IPS DF 4.7 (cell line): ENCODE measurements at regions not wholly inside any gene's neighbourhood (a gene's known extent, or its start where the extent isn't known, plus 50 kb on each side); places are given as distances from the start of the nearest gene placed in this dataset.

Experiments
- DNase-seq: peaks from one replicate; pipeline ENCODE4 v3.0.0-alpha.2; 2013; ENCODE audit warnings: low spot score; ENCODE audit errors: extremely low read depth

- no peak for DNase-seq
These were observed 1020.2 kb downstream of the TTLL7 start for GRCh38 chr1:82978461-82979324.

GRCh38 chr1:82972841-82973553 lies 1025.9 kb downstream of the TTLL7 start:
- DNase-seq = no peak

GRCh38 chr1:82969340-82969739 lies 1029.6 kb downstream of the TTLL7 start:
- no peak for DNase-seq

- DNase-seq = no peak
These were observed 1036.3 kb downstream of the TTLL7 start for GRCh38 chr1:82962658-82963057.

GRCh38 chr1:82950606-82951200 lies 1048.2 kb downstream of the TTLL7 start:
- no peak for DNase-seq

GRCh38 chr1:82948386-82948785 lies 1050.5 kb downstream of the TTLL7 start:
- no peak for DNase-seq

- DNase-seq = no peak
These were observed 1051.7 kb downstream of the TTLL7 start for GRCh38 chr1:82947278-82947677.

GRCh38 chr1:82946096-82946605 lies 1052.8 kb downstream of the TTLL7 start:
- DNase-seq = no peak

- DNase-seq = no peak
These were observed 1054.1 kb downstream of the TTLL7 start for GRCh38 chr1:82944822-82945221.

GRCh38 chr1:82934074-82934473 lies 1064.9 kb downstream of the TTLL7 start:
- no peak for DNase-seq

GRCh38 chr1:82932727-82933126 lies 1066.2 kb downstream of the TTLL7 start:
- no peak for DNase-seq

- no peak for DNase-seq
These were observed 1066.7 kb downstream of the TTLL7 start for GRCh38 chr1:82932207-82932606.

GRCh38 chr1:82931006-82931405 lies 1067.9 kb downstream of the TTLL7 start:
- no peak for DNase-seq

GRCh38 chr1:82927753-82928152 lies 1071.2 kb downstream of the TTLL7 start:
- no peak for DNase-seq

GRCh38 chr1:82924666-82925065 lies 1074.3 kb downstream of the TTLL7 start:
- DNase-seq = no peak

GRCh38 chr1:82923931-82924330 lies 1075.0 kb downstream of the TTLL7 start:
- DNase-seq = no peak

GRCh38 chr1:82921759-82922158 lies 1077.2 kb downstream of the TTLL7 start:
- DNase-seq = no peak

GRCh38 chr1:82920418-82921248 lies 1078.3 kb downstream of the TTLL7 start:
- DNase-seq = no peak

- no peak for DNase-seq
These were observed 1079.1 kb downstream of the TTLL7 start for GRCh38 chr1:82919837-82920236.

- DNase-seq = no peak
These were observed 1091.6 kb downstream of the TTLL7 start for GRCh38 chr1:82907313-82907712.

GRCh38 chr1:82903626-82904025 lies 1095.3 kb downstream of the TTLL7 start:
- DNase-seq = no peak
